HG03565 (cell line): ENCODE measurements at regions not wholly inside any gene's neighbourhood (a gene's known extent, or its start where the extent isn't known, plus 50 kb on each side); places are given as distances from the start of the nearest gene placed in this dataset.
"Not testable (repeated sequence)": the region's sequence is repeated elsewhere in the genome, so short reads cannot be mapped to it uniquely, and the experiment has no call there.

Source experiments
- ATAC-seq: cut with Tn5 transposase; IDR thresholded peaks from one replicate; pipeline ENCODE4 v1.9.1; 2021; ENCODE audit warnings: mild to moderate bottlenecking, moderate library complexity; ENCODE audit not compliant: unreplicated experiment

- ATAC-seq = peak; percentile 62
Observed at GRCh38 chr6:139736325-139736906, 362.0 kb upstream of the CITED2 start.

GRCh38 chr6:139732451-139732850 is 358.0 kb upstream of the CITED2 start:
- ATAC-seq = no peak

GRCh38 chr6:139730340-139730974 is 356.0 kb upstream of the CITED2 start:
- no peak for ATAC-seq

GRCh38 chr6:139728876-139729427 is 354.5 kb upstream of the CITED2 start:
- no peak for ATAC-seq

GRCh38 chr6:139726272-139726671 is 351.8 kb upstream of the CITED2 start:
- ATAC-seq = not testable (repeated sequence)

GRCh38 chr6:139722530-139722929 is 348.1 kb upstream of the CITED2 start:
- no peak for ATAC-seq

- ATAC-seq = no peak
Observed at GRCh38 chr6:139721954-139722353, 347.5 kb upstream of the CITED2 start.

- ATAC-seq = no peak
Observed at GRCh38 chr6:139713900-139714506, 339.6 kb upstream of the CITED2 start.

GRCh38 chr6:139713424-139713823 is 339.0 kb upstream of the CITED2 start:
- ATAC-seq = no peak

GRCh38 chr6:139712830-139713229 is 338.4 kb upstream of the CITED2 start:
- no peak for ATAC-seq

GRCh38 chr6:139711804-139712585 is 337.5 kb upstream of the CITED2 start:
- ATAC-seq = no peak

- ATAC-seq = no peak
Observed at GRCh38 chr6:139710556-139710955, 336.1 kb upstream of the CITED2 start.

GRCh38 chr6:139708337-139709199 is 334.1 kb upstream of the CITED2 start:
- no peak for ATAC-seq

GRCh38 chr6:139706912-139707311 is 332.5 kb upstream of the CITED2 start:
- no peak for ATAC-seq

GRCh38 chr6:139705284-139705683 is 330.8 kb upstream of the CITED2 start:
- ATAC-seq = no peak

GRCh38 chr6:139703780-139704179 is 329.3 kb upstream of the CITED2 start:
- ATAC-seq = no peak

GRCh38 chr6:139702706-139703105 is 328.3 kb upstream of the CITED2 start:
- ATAC-seq = no peak

GRCh38 chr6:139701695-139702094 is 327.2 kb upstream of the CITED2 start:
- no peak for ATAC-seq

GRCh38 chr6:139701003-139701402 is 326.6 kb upstream of the CITED2 start:
- ATAC-seq = no peak

GRCh38 chr6:139699911-139700310 is 325.5 kb upstream of the CITED2 start:
- no peak for ATAC-seq
